H9 (cell line): ENCODE measurements at regions not wholly inside any gene's neighbourhood (a gene's known extent, or its start where the extent isn't known, plus 50 kb on each side); places are given as distances from the start of the nearest gene placed in this dataset.

Experiments used
- DNase-seq: peaks from one replicate; pipeline ENCODE4 v3.0.0-alpha.2; 2017
- H2AFZ ChIP-seq: one replicate; pipeline ENCODE4 v1.6.1; 2013; ENCODE audit warnings: mild to moderate bottlenecking, low read length, control low read depth, moderate library complexity
- H2AK5ac ChIP-seq: 2 replicates; pipeline ENCODE4 v1.6.1; 2013; ENCODE audit warnings: low read length, control low read depth, mixed read lengths; ENCODE audit not compliant: insufficient read length
- H2BK120ac ChIP-seq: one replicate; pipeline ENCODE4 v1.6.1; 2013; ENCODE audit warnings: low read depth, mild to moderate bottlenecking, low read length, control low read depth, inconsistent platforms; ENCODE audit not compliant: poor library complexity, severe bottlenecking
- H2BK12ac ChIP-seq: 2 replicates; pipeline ENCODE4 v1.6.1; 2013; ENCODE audit warnings: low read length, control low read depth, mixed read lengths, low read depth; ENCODE audit not compliant: insufficient read length
- H2BK15ac ChIP-seq: 2 replicates; pipeline ENCODE4 v1.6.1; 2013; ENCODE audit warnings: low read depth, low read length, control low read depth
- H2BK20ac ChIP-seq: one replicate; pipeline ENCODE4 v1.6.1; 2013; ENCODE audit warnings: low read depth, mild to moderate bottlenecking, low read length, control low read depth, inconsistent platforms; ENCODE audit not compliant: poor library complexity, severe bottlenecking
- H2BK5ac ChIP-seq: 2 replicates; pipeline ENCODE4 v1.6.1; 2013; ENCODE audit warnings: low read length, control low read depth, mixed read lengths; ENCODE audit not compliant: insufficient read length
- H3K14ac ChIP-seq: 2 replicates; pipeline ENCODE4 v1.6.1; 2013; ENCODE audit warnings: low read length, control low read depth; ENCODE audit not compliant: insufficient read depth
- H3K18ac ChIP-seq: 2 replicates; pipeline ENCODE4 v1.6.1; 2013; ENCODE audit warnings: low read depth, mild to moderate bottlenecking, mixed read lengths, low read length, control low read depth; ENCODE audit not compliant: insufficient read length
- H3K23ac ChIP-seq: 2 replicates; pipeline ENCODE4 v1.6.1; 2013; ENCODE audit warnings: low read length, control low read depth, mixed read lengths, low read depth; ENCODE audit not compliant: insufficient read length
- H3K23me2 ChIP-seq: 2 replicates; pipeline ENCODE4 v1.6.1; 2013; ENCODE audit warnings: low read depth, mild to moderate bottlenecking, mixed read lengths, low read length, control low read depth; ENCODE audit not compliant: insufficient read length, poor library complexity, severe bottlenecking
- H3K27ac ChIP-seq: 2 replicates; pipeline ENCODE4 v1.5.1; 2013; ENCODE audit warnings: low read length, control low read depth, mixed read lengths, low read depth; ENCODE audit not compliant: insufficient read length
- H3K27me3 ChIP-seq: 2 replicates; pipeline ENCODE4 v1.6.1; 2013; ENCODE audit warnings: low read length, control low read depth, inconsistent platforms; ENCODE audit not compliant: insufficient read depth
- H3K4ac ChIP-seq: 2 replicates; pipeline ENCODE4 v1.6.1; 2013; ENCODE audit warnings: low read depth, mild to moderate bottlenecking, control low read depth, inconsistent platforms, low read length, moderate library complexity
- H3K4me1 ChIP-seq: 2 replicates; pipeline ENCODE4 v1.6.1; 2013; ENCODE audit warnings: low read length, control low read depth, inconsistent platforms; ENCODE audit not compliant: insufficient read depth
- H3K4me2 ChIP-seq: 2 replicates; pipeline ENCODE4 v1.6.1; 2013; ENCODE audit warnings: low read length, control low read depth, mixed read lengths; ENCODE audit not compliant: insufficient read length, insufficient read depth
- H3K56ac ChIP-seq: 2 replicates; pipeline ENCODE4 v1.6.1; 2013; ENCODE audit warnings: low read depth, mild to moderate bottlenecking, mixed read lengths, low read length, control low read depth; ENCODE audit not compliant: insufficient read length
- H3K79me1 ChIP-seq: 2 replicates; pipeline ENCODE4 v1.6.1; 2013; ENCODE audit warnings: low read depth, mild to moderate bottlenecking, moderate library complexity, low read length, control low read depth, inconsistent platforms; ENCODE audit not compliant: insufficient read depth, poor library complexity, severe bottlenecking
- H3K79me2 ChIP-seq: 2 replicates; pipeline ENCODE4 v1.6.1; 2013; ENCODE audit warnings: low read length, control low read depth, inconsistent platforms; ENCODE audit not compliant: insufficient read depth
- H3K9ac ChIP-seq: 2 replicates; pipeline ENCODE4 v1.6.1; 2013; ENCODE audit warnings: low read length, control low read depth, mixed read lengths; ENCODE audit not compliant: insufficient read length; ENCODE audit errors: extremely low read depth
- H3K9me3 ChIP-seq: one replicate; pipeline ENCODE4 v1.6.1; 2013; ENCODE audit warnings: low read depth, low read length, inconsistent platforms; ENCODE audit not compliant: control insufficient read depth
- H3T11ph ChIP-seq: one replicate; pipeline ENCODE4 v1.6.1; 2013; ENCODE audit warnings: mild to moderate bottlenecking, low read length, control low read depth, inconsistent platforms
- H4K20me1 ChIP-seq: one replicate; pipeline ENCODE4 v1.6.1; 2013; ENCODE audit not compliant: control insufficient read depth, insufficient read length, insufficient read depth
- H4K5ac ChIP-seq: 2 replicates; pipeline ENCODE4 v1.6.1; 2013; ENCODE audit warnings: low read depth, mild to moderate bottlenecking, mixed read lengths, low read length, control low read depth; ENCODE audit not compliant: insufficient read length
- H4K8ac ChIP-seq: replicated peaks from 2 replicates; pipeline ENCODE4 v1.6.1; 2013; ENCODE audit warnings: low read length, control low read depth, mixed read lengths, low read depth; ENCODE audit not compliant: insufficient read length
- H4K91ac ChIP-seq: 2 replicates; pipeline ENCODE4 v1.6.1; 2013; ENCODE audit warnings: low read depth, mild to moderate bottlenecking, moderate library complexity, mixed read lengths, low read length, control low read depth; ENCODE audit not compliant: insufficient read length
- H3K27ac Mint-ChIP-seq, 3 experiments: 2 replicates in 2 of 3; 3 replicates in 1 of 3; pipeline ENCODE4 v1.8.0; 2020 to 2021; ENCODE audit warnings: mixed read lengths in 3 of 3, mild to moderate bottlenecking in 1 of 3, moderate library complexity in 1 of 3
- H3K27me3 Mint-ChIP-seq: 2 replicates; pipeline ENCODE4 v1.8.0; 2021; ENCODE audit warnings: low read depth, mild to moderate bottlenecking, moderate library complexity, mixed read lengths
- H3K36me3 Mint-ChIP-seq, 3 experiments: 2 replicates in 2 of 3; 3 replicates in 1 of 3; pipeline ENCODE4 v1.8.0; 2020 to 2021; ENCODE audit warnings: low read depth in 3 of 3, mixed read lengths in 3 of 3; ENCODE audit not compliant: insufficient read depth in 1 of 3
- H3K4me1 Mint-ChIP-seq, 2 experiments: 2 replicates each; pipeline ENCODE4 v1.8.0; 2020; ENCODE audit warnings: mixed read lengths in 2 of 2
- H3K4me3 Mint-ChIP-seq, 2 experiments: 2 replicates in 1 of 2; 3 replicates in 1 of 2; pipeline ENCODE4 v1.8.0; 2020 to 2021; ENCODE audit warnings: mild to moderate bottlenecking in 2 of 2, mixed read lengths in 2 of 2, moderate library complexity in 1 of 2
- H3K9me3 Mint-ChIP-seq, 2 experiments: 2 replicates in 1 of 2; 3 replicates in 1 of 2; pipeline ENCODE4 v1.8.0; 2020; ENCODE audit warnings: mild to moderate bottlenecking in 2 of 2, mixed read lengths in 2 of 2, moderate library complexity in 1 of 2
- WGBS: extraction: QIAGEN DNeasy Blood & Tissue Kit; methylation state at CpG from one replicate; pipeline ENCODE4 v1.1.7; 2013; ENCODE audit warnings: missing lambda C conversion rate, low lambda C conversion rate, mixed read lengths; ENCODE audit not compliant: insufficient read length; ENCODE audit errors: extremely low coverage; 5-methylcytosine and 5-hydroxymethylcytosine counted together
- TF ChIP-seq, protein P1 (sequence below): fragments of 200-600 bp; sonication (generic); conservative IDR thresholded peaks from 3 replicates; pipeline ENCODE4 v1.8.0; 2021; ENCODE audit warnings: antibody characterized with exemption, mild to moderate bottlenecking

DNA sequence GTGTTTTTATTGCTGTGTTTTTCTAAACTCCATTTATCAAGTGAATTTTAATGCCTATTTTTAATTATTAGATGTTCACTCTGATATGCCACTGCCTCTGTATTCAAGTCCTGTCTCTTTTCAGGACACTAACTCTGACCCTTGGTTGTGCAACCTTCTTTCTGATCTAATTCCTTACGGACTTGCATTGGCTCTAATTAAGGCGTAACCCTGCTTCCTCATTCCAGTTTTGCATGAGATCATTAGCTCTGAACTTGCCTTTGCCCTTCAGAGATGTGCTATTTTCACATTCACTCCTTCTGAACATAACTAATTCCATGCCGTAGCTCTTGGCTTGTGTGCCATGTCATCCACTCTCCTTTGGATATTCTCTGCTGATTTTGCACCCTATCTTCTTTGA lies 162.5 kb upstream of the TMEFF2 start:
- H2AK5ac ChIP-seq: no peak overlapping the region
- no peak overlapping the region for H3T11ph ChIP-seq
- Mint-ChIP-seq H3K27ac (no peak overlapping the region), H3K4me1 (no peaks in the 10 kb centered on the region), H3K4me3 (no peak overlapping the region), H3K9me3 (no peaks in the 10 kb centered on the region), H3K27me3 (no peaks in the 10 kb centered on the region), H3K36me3 (no peaks in the 10 kb centered on the region)
- H3K27me3 ChIP-seq: no peaks in the 10 kb centered on the region; the same call in 1 of the 2 replicates
- no peak overlapping the region for H2BK12ac ChIP-seq
- no peak overlapping the region for H3K56ac ChIP-seq
- H3K9ac ChIP-seq: no peak overlapping the region
- H3K18ac ChIP-seq: no peak overlapping the region
- H2BK15ac ChIP-seq: no peak overlapping the region
- no peak overlapping the region for H3K27ac ChIP-seq
- no peaks in the 10 kb centered on the region for H3K9me3 ChIP-seq
- no peak overlapping the region for H4K5ac ChIP-seq
- no peaks in the 10 kb centered on the region for H3K79me2 ChIP-seq
- no peaks in the 10 kb centered on the region for H4K20me1 ChIP-seq
- TF ChIP-seq, protein P1, sequence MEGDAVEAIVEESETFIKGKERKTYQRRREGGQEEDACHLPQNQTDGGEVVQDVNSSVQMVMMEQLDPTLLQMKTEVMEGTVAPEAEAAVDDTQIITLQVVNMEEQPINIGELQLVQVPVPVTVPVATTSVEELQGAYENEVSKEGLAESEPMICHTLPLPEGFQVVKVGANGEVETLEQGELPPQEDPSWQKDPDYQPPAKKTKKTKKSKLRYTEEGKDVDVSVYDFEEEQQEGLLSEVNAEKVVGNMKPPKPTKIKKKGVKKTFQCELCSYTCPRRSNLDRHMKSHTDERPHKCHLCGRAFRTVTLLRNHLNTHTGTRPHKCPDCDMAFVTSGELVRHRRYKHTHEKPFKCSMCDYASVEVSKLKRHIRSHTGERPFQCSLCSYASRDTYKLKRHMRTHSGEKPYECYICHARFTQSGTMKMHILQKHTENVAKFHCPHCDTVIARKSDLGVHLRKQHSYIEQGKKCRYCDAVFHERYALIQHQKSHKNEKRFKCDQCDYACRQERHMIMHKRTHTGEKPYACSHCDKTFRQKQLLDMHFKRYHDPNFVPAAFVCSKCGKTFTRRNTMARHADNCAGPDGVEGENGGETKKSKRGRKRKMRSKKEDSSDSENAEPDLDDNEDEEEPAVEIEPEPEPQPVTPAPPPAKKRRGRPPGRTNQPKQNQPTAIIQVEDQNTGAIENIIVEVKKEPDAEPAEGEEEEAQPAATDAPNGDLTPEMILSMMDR: no peak
- no peak overlapping the region for H2BK20ac ChIP-seq
- no peaks in the 10 kb centered on the region for H3K4me1 ChIP-seq
- no CpG with 5 or more reads among the region's 3 CpGs for WGBS
- no peak overlapping the region for H2BK5ac ChIP-seq
- H3K23me2 ChIP-seq: no peaks in the 10 kb centered on the region
- no peak overlapping the region for H3K14ac ChIP-seq
- H4K91ac ChIP-seq: no peak overlapping the region
- H3K4ac ChIP-seq: no peak overlapping the region
- no peak overlapping the region for H3K23ac ChIP-seq
- no peak for DNase-seq
- no peak overlapping the region for H3K4me2 ChIP-seq
- H2BK120ac ChIP-seq: no peak overlapping the region
- H2AFZ ChIP-seq: no peak overlapping the region
- no peak overlapping the region for H4K8ac ChIP-seq
- H3K79me1 ChIP-seq: no peaks in the 10 kb centered on the region
